Hematopoietic multipotent progenitor cell (in vitro differentiated cells): ENCODE measurements at regions not wholly inside any gene's neighbourhood (a gene's known extent, or its start where the extent isn't known, plus 50 kb on each side); places are given as distances from the start of the nearest gene placed in this dataset.

ENCODE experiments used
- DNase-seq, 3 donors: peaks; one replicate each; pipeline ENCODE4 v3.0.0-alpha.2; 2011 to 2015; ENCODE audit warnings: low read depth in 2 of 3, low spot score in 2 of 3

DNA sequence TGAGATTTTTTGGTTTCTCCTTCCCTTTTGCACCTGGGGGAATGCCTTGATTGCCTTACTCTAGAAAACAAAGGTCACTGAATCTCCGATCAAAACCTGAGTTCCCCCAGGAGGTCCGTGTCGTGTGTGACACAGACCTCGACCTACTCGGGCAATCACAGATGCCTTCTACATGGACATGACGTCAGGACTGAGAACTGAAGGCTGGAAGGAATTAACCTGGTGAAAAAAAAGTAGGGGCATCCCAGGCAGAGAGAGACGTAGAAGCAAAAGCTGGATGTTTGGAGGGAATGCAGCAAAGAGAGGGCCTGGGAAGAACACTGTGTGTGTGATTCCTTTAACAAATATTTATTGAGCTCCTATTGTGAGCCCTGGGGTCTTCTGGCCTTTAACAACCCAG is 178.0 kb downstream of the PRDM2 start:
- no peak for DNase-seq

GRCh38 chr1:13878451-13878850 is 178.5 kb downstream of the PRDM2 start:
- DNase-seq: no peak

GRCh38 chr1:13881385-13882088 is 181.5 kb downstream of the PRDM2 start:
- no peak for DNase-seq

GRCh38 chr1:13888351-13888986 is 188.5 kb downstream of the PRDM2 start:
- DNase-seq: no peak

GRCh38 chr1:13889495-13889894 is 189.5 kb downstream of the PRDM2 start:
- DNase-seq: no peak

GRCh38 chr1:13890766-13891165 is 190.8 kb downstream of the PRDM2 start:
- no peak for DNase-seq

GRCh38 chr1:13892198-13892597 is 192.2 kb downstream of the PRDM2 start:
- DNase-seq: no peak

DNA sequence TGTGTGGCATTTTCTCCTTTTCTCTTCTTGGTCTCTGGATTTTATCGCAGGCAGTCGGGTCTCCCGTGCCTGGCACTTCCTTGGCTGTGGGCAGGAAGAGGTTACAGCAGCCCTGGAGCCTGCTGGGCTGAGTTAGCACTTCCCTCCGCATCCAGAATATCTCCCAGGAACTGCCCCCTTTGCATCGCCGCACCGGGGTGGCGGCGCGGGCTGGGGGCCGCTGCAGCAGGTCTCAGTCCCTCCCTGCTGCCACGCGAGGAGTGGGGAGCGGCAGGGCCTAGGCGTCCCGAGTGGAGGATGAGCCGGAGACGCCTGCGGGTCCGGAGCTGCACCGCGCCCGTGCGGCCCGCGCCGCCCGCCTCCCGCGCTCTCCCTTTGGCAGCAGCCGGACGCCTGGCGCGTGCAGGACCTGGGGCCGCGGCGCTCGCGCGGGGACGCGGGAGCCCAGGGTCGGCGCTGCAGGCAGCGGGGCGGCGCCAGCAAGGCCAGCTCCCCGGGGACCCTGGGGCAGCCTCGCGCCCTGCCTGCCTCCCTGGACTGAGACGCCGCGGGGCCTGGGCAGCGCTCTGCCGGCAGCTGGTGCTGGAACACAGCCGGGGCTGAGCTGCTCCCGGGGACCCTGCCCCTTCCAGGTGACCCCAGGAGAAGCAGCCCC is 192.8 kb downstream of the PRDM2 start:
- no peak for DNase-seq

DNA sequence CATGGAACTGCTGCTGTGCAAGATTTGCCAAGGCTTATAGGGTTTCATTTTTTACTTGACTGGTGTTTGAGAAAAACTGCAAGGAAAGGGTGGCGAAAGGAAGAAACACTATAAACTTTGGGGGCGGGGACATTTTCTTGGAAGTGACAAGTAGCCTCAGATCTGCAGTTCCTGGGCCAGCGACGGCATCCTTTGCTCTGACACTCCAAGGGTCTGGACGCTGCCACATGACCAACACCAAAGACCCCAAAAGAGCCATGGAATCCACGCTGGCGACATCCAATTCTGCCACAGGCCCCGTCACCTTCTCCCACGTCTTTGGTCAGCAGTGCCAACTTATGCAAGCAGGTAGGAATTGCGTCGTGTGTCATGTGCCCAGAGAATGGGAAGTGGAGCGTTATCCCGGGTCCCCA is 193.4 kb downstream of the PRDM2 start:
- no peak for DNase-seq

GRCh38 chr1:13896932-13897331 is 196.9 kb downstream of the PRDM2 start:
- DNase-seq: no peak

DNA sequence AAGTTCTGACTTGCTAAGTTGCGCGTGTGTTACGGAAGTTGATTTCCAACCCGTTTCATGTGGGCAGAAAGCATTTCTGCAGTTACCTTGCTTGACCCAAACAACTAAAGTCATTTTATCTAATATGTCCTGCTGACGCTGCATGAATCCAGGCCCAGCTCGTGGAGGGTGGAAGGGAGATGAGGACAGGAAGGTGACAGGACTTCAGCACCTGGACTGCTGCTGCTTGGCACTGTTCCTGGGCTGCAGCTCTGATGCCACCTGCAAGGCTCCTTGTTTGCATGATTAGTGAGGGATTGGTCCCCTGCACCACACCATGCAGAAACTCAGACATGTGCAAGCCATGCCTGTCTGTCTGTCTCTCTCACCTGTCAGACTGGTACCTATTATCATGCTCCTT is 198.4 kb downstream of the PRDM2 start:
- no peak for DNase-seq

DNA sequence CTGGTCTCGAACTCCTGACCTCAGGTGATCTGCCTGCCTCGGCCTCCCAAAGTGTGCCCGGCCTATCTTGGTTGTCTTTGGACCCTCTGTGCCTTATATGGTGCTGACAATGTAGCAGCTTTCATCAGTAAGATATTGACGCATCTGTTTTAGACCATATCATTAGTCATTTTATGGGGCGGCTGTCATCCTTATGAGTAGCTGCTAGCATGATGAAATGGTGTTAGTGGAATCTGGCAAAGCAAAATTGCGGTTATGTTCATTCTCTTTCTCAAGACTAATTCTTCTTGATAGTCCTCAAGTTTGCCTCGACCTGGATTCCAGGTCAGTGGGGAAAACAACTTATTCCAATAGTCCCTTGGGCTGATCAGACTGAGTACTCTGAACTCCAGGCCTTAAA is 199.9 kb downstream of the PRDM2 start:
- DNase-seq: no peak

GRCh38 chr1:13900583-13900982 is 200.6 kb downstream of the PRDM2 start:
- DNase-seq: no peak

DNA sequence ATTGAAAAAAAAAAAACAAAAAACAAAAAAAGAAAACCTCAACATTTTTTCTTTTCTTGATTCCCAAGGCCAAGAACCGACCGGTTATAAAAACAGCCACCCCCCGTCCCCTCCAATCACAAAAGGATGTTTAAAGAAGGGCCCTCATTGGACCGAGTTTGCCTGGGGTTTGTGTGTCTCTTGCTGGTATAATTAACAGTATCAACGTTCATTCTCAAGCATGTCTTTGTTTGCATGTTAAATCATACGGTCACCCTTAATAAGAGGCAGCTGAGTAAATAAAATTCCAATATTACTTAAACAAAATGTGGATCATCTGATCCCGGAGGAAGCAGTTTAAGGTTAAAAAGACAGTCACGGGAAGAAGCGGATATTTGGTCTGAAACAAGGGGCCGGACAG is 201.1 kb downstream of the PRDM2 start:
- no peak for DNase-seq

DNA sequence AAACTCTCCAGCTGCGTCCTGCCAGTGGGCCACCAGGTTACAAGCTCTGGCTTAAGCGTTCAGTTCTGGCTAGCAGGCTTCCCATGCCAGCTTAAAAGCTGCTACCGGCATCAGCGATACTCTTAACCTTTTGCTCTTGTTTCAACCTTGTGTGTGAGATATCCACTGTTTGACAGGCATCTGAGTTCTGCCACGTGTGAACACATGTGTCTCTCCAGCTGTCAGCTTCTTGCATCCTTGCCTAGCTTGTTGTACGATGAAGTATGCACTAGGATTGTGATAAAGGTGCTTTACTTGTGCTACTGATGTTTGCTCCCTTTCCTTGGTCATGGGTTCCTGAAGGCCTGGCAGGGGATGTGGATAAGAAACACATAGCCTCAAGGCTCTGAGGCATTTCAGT is 201.6 kb downstream of the PRDM2 start:
- DNase-seq: no peak

DNA sequence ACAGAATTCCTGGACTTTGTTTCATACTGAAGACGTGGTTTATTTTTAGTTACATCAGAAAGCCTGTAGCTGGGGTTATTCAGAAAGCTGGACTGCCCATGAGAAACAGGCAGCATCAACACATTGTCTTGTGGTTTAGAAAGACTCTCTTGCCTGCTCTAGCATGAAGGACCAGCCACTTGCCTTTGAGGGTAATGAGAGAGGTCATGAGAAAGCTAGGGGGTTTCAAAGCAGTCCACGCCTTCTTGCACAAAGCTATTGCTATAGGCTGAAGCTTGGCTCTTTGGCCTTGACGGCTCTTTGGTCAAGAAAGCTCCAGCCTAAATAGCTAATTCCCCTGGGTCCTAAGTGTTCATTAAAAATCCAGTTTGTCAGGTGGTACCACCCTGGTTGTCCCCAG is 208.1 kb downstream of the PRDM2 start:
- no peak for DNase-seq

DNA sequence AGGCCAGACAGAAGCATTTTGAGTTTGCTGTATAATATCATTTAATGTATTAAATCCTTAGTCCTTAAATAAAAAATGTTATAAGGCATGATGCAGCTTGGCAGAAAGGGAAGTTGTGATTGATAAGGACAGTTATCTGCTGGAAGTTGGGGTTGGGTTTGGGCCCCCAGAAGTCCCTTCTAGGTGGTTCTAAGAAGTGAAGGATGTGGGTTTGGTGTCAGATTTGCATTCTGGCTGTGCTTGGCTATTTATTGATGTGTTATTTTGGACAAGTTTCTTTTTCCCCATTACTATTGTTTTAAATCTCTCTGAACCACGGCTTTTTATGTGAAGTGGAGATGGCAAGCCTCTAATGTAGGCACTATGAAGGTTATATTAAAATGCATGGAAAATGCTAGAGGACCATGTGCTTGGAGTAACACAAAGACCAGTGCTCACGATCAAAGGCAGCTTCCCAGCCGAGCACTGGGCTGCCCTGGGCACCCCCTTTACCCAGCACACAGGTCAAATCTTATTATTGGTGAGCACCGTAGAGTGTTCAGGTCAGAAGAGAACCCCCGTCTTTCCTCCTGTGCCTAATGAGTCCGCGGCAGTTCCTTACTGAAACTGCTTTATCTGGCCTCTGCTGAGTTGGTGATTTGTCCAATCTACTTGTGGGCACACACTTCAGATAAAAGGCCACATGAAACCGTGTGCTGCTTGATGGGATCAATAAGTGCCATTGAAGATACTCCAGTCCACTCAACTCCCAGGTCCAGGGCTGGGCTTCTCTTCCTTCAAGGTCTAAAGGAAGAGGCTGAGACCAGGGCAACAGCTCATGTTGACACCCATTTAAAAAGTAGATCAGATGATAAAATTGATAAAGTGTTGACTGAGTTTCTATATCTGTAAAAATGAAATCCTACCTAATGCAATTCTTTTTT is 212.0 kb downstream of the PRDM2 start:
- DNase-seq: no peak

DNA sequence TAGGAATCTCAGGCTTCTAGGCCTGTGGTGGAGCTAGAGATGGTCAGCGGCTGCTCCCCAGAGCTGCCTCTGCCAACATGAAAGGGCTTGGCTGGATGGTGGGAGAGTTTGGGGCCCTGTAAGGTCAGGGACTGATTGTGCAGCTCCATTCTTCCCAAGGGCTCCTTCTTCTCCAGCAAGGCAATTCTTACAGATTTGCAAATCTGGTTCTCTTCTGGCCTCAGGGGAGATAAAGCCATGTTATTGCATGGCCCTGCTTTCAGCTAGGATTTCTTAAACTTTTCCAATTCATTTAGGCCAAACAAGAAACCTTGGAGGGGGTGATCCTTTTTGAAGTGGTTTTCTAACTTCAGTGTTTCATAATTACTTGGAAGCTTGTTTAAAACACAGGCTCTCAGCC is 213.4 kb downstream of the PRDM2 start:
- no peak for DNase-seq

- DNase-seq: no peak
These were observed 216.5 kb downstream of the PRDM2 start for GRCh38 chr1:13916530-13916929.

- DNase-seq: no peak
These were observed 217.6 kb downstream of the PRDM2 start for GRCh38 chr1:13917607-13918006.

- no peak for DNase-seq
These were observed 218.9 kb downstream of the PRDM2 start for GRCh38 chr1:13918862-13919261.
